Neural progenitor cell (in vitro differentiated cells): ENCODE measurements at regions not wholly inside any gene's neighbourhood (a gene's known extent, or its start where the extent isn't known, plus 50 kb on each side); places are given as distances from the start of the nearest gene placed in this dataset.

ENCODE experiments used
- DNase-seq: peaks from one replicate; pipeline ENCODE4 v3.0.0-alpha.2; 2016; ENCODE audit warnings: low spot score
- H2AFZ ChIP-seq: fragments of 200-600 bp; sonication (generic); replicated peaks from 2 replicates; pipeline ENCODE4 v1.6.1; 2016; ENCODE audit warnings: antibody characterized with exemption
- H3F3A ChIP-seq: fragments of 200-600 bp; sonication (generic); 2 replicates; pipeline ENCODE4 v1.6.1; 2016; ENCODE audit warnings: antibody characterized with exemption, low read depth
- H3K27ac ChIP-seq: fragments of 200-600 bp; sonication (generic); 2 replicates; pipeline ENCODE4 v1.5.1; 2016; ENCODE audit warnings: mild to moderate bottlenecking
- H3K27me3 ChIP-seq: fragments of 200-600 bp; sonication (generic); 2 replicates; pipeline ENCODE4 v1.6.1; 2016; ENCODE audit warnings: mild to moderate bottlenecking, moderate library complexity
- H3K36me3 ChIP-seq: fragments of 200-600 bp; sonication (generic); 2 replicates; pipeline ENCODE4 v1.5.1; 2016
- H3K4me1 ChIP-seq: fragments of 200-600 bp; sonication (generic); 2 replicates; pipeline ENCODE4 v1.6.1; 2016; ENCODE audit warnings: mixed run types
- H3K4me2 ChIP-seq: fragments of 200-600 bp; sonication (generic); 2 replicates; pipeline ENCODE4 v1.6.1; 2016
- H3K4me3 ChIP-seq: fragments of 200-600 bp; sonication (generic); 2 replicates; pipeline ENCODE4 v1.5.1; 2016
- H3K79me2 ChIP-seq: fragments of 200-600 bp; sonication (generic); 2 replicates; pipeline ENCODE4 v1.6.1; 2016; ENCODE audit warnings: low read depth
- H3K9ac ChIP-seq: fragments of 200-600 bp; sonication (generic); 2 replicates; pipeline ENCODE4 v1.6.1; 2016
- H3K9me3 ChIP-seq: fragments of 200-600 bp; sonication (generic); 2 replicates; pipeline ENCODE4 v1.5.1; 2016; ENCODE audit warnings: low read depth
- H4K20me1 ChIP-seq: fragments of 200-600 bp; sonication (generic); 2 replicates; pipeline ENCODE4 v1.6.1; 2016; ENCODE audit warnings: low read depth
- H3K27ac Mint-ChIP-seq: 3 replicates; pipeline ENCODE4 v1.8.0; 2021; ENCODE audit warnings: mixed read lengths
- H3K27me3 Mint-ChIP-seq: 2 replicates; pipeline ENCODE4 v1.8.0; 2022; ENCODE audit warnings: low read depth, mild to moderate bottlenecking, inconsistent platforms, moderate library complexity, mixed read lengths; ENCODE audit not compliant: insufficient read depth
- H3K36me3 Mint-ChIP-seq: 3 replicates; pipeline ENCODE4 v1.8.0; 2021; ENCODE audit warnings: mixed read lengths
- H3K4me1 Mint-ChIP-seq: 3 replicates; pipeline ENCODE4 v1.8.0; 2021; ENCODE audit warnings: mixed read lengths
- H3K4me3 Mint-ChIP-seq: 3 replicates; pipeline ENCODE4 v1.8.0; 2021; ENCODE audit warnings: mild to moderate bottlenecking, moderate library complexity, mixed read lengths
- H3K9me3 Mint-ChIP-seq: 3 replicates; pipeline ENCODE4 v1.8.0; 2020; ENCODE audit warnings: mixed read lengths
- EZH2 ChIP-seq: fragments of 200-600 bp; sonication (generic); IDR thresholded peaks from 2 replicates; pipeline ENCODE4 v1.6.1; 2017; ENCODE audit warnings: antibody characterized with exemption, mild to moderate bottlenecking, moderate library complexity
- EZH2phosphoT487 ChIP-seq: fragments of 200-600 bp; sonication (generic); IDR thresholded peaks from 2 replicates; pipeline ENCODE4 v1.6.1; 2017; ENCODE audit warnings: antibody characterized with exemption
- TF ChIP-seq, protein P1 (sequence below): fragments of 200-600 bp; sonication (generic); IDR thresholded peaks from 2 replicates; pipeline ENCODE4 v1.5.1; 2017; ENCODE audit warnings: antibody characterized with exemption, mild to moderate bottlenecking

DNA sequence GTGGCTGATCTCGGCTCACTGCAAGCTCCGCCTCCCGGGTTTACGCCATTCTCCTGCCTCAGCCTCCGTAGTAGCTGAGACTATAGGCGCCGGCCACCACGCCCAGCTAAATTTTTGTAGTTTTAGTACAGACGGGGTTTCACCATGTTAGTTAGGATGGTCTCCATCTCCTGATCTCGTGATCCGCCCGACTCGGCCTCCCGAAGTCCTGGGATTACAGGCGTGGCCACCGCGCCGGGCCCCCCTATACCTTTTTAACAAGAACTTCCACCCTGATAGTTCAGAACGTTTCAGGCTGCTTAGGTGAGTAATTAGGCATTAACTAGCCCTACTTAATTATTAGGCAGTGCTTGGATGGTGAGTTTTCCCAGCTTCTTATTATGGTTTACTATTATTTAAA, 552.5 kb downstream of the BCKDHB start:
- Histone ChIP-seq H3K4me3 (no peak overlapping the region), H3K27ac (no peak overlapping the region), H3K9ac (no peak overlapping the region), H3F3A (no peaks in the 10 kb centered on the region), H3K4me2 (no peak overlapping the region), H3K36me3 (no peaks in the 10 kb centered on the region), H2AFZ (no peak overlapping the region), H3K4me1 (no peaks in the 10 kb centered on the region), H3K27me3 (no peaks in the 10 kb centered on the region), H3K79me2 (no peaks in the 10 kb centered on the region), H3K9me3 (no peaks in the 10 kb centered on the region), H4K20me1 (no peaks in the 10 kb centered on the region)
- Mint-ChIP-seq H3K4me1 (no peaks in the 10 kb centered on the region), H3K36me3 (no peaks in the 10 kb centered on the region), H3K27me3 (no peaks in the 10 kb centered on the region), H3K4me3 (no peak overlapping the region), H3K27ac (no peak overlapping the region), H3K9me3 (no peaks in the 10 kb centered on the region)
- DNase-seq: no peak
- TF ChIP-seq, protein P1, sequence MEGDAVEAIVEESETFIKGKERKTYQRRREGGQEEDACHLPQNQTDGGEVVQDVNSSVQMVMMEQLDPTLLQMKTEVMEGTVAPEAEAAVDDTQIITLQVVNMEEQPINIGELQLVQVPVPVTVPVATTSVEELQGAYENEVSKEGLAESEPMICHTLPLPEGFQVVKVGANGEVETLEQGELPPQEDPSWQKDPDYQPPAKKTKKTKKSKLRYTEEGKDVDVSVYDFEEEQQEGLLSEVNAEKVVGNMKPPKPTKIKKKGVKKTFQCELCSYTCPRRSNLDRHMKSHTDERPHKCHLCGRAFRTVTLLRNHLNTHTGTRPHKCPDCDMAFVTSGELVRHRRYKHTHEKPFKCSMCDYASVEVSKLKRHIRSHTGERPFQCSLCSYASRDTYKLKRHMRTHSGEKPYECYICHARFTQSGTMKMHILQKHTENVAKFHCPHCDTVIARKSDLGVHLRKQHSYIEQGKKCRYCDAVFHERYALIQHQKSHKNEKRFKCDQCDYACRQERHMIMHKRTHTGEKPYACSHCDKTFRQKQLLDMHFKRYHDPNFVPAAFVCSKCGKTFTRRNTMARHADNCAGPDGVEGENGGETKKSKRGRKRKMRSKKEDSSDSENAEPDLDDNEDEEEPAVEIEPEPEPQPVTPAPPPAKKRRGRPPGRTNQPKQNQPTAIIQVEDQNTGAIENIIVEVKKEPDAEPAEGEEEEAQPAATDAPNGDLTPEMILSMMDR: no peak
- TF ChIP-seq EZH2phosphoT487: no peak
- no peak for TF ChIP-seq EZH2

DNA sequence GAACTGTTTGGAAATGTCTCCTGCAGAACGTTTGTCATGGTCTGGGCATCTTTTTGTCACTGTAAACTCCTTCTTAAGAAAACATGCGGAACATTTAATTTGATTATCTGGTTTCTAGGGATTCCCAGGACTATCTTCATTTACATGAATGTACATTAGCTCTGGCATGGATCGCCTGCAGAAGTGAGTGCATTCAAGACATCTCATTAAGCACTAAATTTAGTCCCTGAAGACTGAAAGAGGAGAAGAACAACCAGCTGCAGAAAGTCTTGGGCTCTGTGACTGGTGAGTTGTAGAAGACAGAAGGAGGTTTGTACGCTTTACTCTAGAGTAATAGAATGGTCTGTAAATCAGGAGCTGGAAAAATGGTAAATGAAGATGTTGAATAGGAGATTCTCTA, 540.7 kb downstream of the BCKDHB start:
- H3K27ac Mint-ChIP-seq: no peak overlapping the region
- Histone ChIP-seq H3K9ac (no peak overlapping the region), H3K27ac (no peak overlapping the region), H3K4me2 (peak overlapping the region; percentile 4), H3K4me1 (peaks cover 7% of the 10 kb centered on the region), H3K27me3 (no peaks in the 10 kb centered on the region), H4K20me1 (no peaks in the 10 kb centered on the region), H3K36me3 (no peaks in the 10 kb centered on the region), H2AFZ (no peak overlapping the region), H3K79me2 (no peaks in the 10 kb centered on the region), H3K9me3 (no peaks in the 10 kb centered on the region), H3K4me3 (no peak overlapping the region), H3F3A (no peaks in the 10 kb centered on the region)
- no peak overlapping the region for H3K4me3 Mint-ChIP-seq
- no peaks in the 10 kb centered on the region for H3K27me3 Mint-ChIP-seq
- DNase-seq: no peak
- no peaks in the 10 kb centered on the region for H3K4me1 Mint-ChIP-seq
- no peaks in the 10 kb centered on the region for H3K36me3 Mint-ChIP-seq
- peaks cover 14% of the 10 kb centered on the region for H3K9me3 Mint-ChIP-seq
- TF ChIP-seq, protein P1: no peak
- TF ChIP-seq EZH2phosphoT487 (no peak), EZH2 (no peak)

DNA sequence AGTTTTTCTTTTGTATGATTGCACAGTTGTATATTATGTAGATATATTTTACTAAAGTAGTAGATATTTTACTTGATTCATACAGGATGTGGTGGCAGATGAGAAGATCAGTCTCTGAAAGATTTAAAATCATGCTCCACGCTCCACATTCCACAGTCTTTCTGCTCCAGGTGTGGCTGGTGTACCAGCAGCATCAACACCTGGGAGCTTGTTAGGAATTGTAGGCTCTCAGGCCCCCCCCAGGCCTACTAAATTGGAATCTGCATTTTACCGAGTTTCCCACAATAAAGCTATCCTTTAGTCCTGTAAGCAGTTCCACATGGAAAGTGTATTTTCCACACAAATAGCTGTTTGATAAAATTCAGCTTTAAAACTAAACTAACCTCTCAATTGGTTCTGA, 537.4 kb downstream of the BCKDHB start:
- Histone ChIP-seq H3K36me3 (no peaks in the 10 kb centered on the region), H3K27ac (no peak overlapping the region), H3K4me1 (peaks cover 7% of the 10 kb centered on the region), H2AFZ (no peak overlapping the region), H3K27me3 (no peaks in the 10 kb centered on the region), H3K4me2 (no peak overlapping the region), H3F3A (no peaks in the 10 kb centered on the region), H3K79me2 (no peaks in the 10 kb centered on the region), H3K4me3 (no peak overlapping the region), H3K9ac (no peak overlapping the region), H4K20me1 (no peaks in the 10 kb centered on the region), H3K9me3 (no peaks in the 10 kb centered on the region)
- DNase-seq: no peak
- Mint-ChIP-seq H3K36me3 (no peaks in the 10 kb centered on the region), H3K4me3 (no peak overlapping the region), H3K27ac (no peak overlapping the region), H3K9me3 (peaks cover 14% of the 10 kb centered on the region), H3K27me3 (no peaks in the 10 kb centered on the region), H3K4me1 (peaks cover 14% of the 10 kb centered on the region)
- TF ChIP-seq, protein P1: no peak
- TF ChIP-seq EZH2phosphoT487 (no peak), EZH2 (no peak)

DNA sequence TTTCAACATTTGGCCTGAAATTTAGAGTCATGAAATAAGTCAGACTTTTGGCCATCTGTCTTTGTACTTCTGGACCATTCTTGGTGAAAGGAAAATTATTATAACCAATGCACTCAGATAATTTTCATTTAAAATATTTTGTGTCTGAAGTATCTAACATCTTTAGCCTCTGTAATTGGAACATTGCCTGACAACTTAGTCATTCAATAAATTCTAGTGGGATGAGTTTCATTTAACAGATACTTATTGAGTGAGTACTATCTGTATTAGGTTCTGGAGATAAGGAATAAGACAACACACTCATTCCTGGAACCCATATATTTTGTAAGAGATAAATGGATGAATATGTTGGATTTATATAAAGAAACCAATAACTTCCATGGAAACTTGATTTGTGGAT, 536.0 kb downstream of the BCKDHB start:
- Mint-ChIP-seq H3K36me3 (no peaks in the 10 kb centered on the region), H3K4me1 (peaks cover 19% of the 10 kb centered on the region), H3K27ac (no peak overlapping the region), H3K4me3 (no peak overlapping the region), H3K27me3 (no peaks in the 10 kb centered on the region), H3K9me3 (peaks cover 14% of the 10 kb centered on the region)
- Histone ChIP-seq H3K36me3 (no peaks in the 10 kb centered on the region), H2AFZ (no peak overlapping the region), H3K79me2 (no peaks in the 10 kb centered on the region), H4K20me1 (no peaks in the 10 kb centered on the region), H3K27me3 (no peaks in the 10 kb centered on the region), H3K4me1 (peaks cover 5% of the 10 kb centered on the region), H3K4me3 (no peak overlapping the region), H3K27ac (no peak overlapping the region), H3F3A (no peaks in the 10 kb centered on the region), H3K9me3 (no peaks in the 10 kb centered on the region), H3K4me2 (no peak overlapping the region), H3K9ac (no peak overlapping the region)
- no peak for DNase-seq
- no peak for TF ChIP-seq EZH2
- TF ChIP-seq, protein P1: no peak
